ENCODE measurements at regions not wholly inside any gene's neighbourhood (a gene's known extent, or its start where the extent isn't known, plus 50 kb on each side); places are given as distances from the start of the nearest gene placed in this dataset.
A peak's percentile ranks its signal among the peaks of the same experiment; 100 is the strongest.
"Not testable (repeated sequence)": the region's sequence is repeated elsewhere in the genome, so short reads cannot be mapped to it uniquely, and the experiment has no call there.

GRCh38 chr10:65550761-65551160, 1375.1 kb upstream of the LRRTM3 start:
- DNase-seq: no peak

- DNase-seq: no peak
Observed at GRCh38 chr10:65555192-65555591, 1370.6 kb upstream of the LRRTM3 start.

- no peak for DNase-seq
Observed at GRCh38 chr10:65556006-65556405, 1369.8 kb upstream of the LRRTM3 start.

- no peak for DNase-seq
Observed at GRCh38 chr10:65559369-65559768, 1366.5 kb upstream of the LRRTM3 start.

- no peak for DNase-seq
Observed at GRCh38 chr10:65565246-65565645, 1360.6 kb upstream of the LRRTM3 start.

GRCh38 chr10:65566906-65567305, 1358.9 kb upstream of the LRRTM3 start:
- no peak for DNase-seq

GRCh38 chr10:65570143-65571010, 1355.5 kb upstream of the LRRTM3 start:
- DNase-seq: peak; percentile 78

- DNase-seq: no peak
Observed at GRCh38 chr10:65571011-65571570, 1354.7 kb upstream of the LRRTM3 start.

- no peak for DNase-seq
Observed at GRCh38 chr10:65581426-65582026, 1344.3 kb upstream of the LRRTM3 start.

- DNase-seq: no peak
Observed at GRCh38 chr10:65602182-65602865, 1323.5 kb upstream of the LRRTM3 start.

GRCh38 chr10:65611592-65611991, 1314.2 kb upstream of the LRRTM3 start:
- DNase-seq: no peak

- DNase-seq: no peak
Observed at GRCh38 chr10:65614956-65615565, 1310.8 kb upstream of the LRRTM3 start.

GRCh38 chr10:65618126-65618525, 1307.7 kb upstream of the LRRTM3 start:
- no peak for DNase-seq

- no peak for DNase-seq
Observed at GRCh38 chr10:65620404-65621048, 1305.3 kb upstream of the LRRTM3 start.

- DNase-seq: no peak
Observed at GRCh38 chr10:65622608-65623007, 1303.2 kb upstream of the LRRTM3 start.

GRCh38 chr10:65628493-65629139, 1297.2 kb upstream of the LRRTM3 start:
- no peak for DNase-seq

GRCh38 chr10:65660006-65660405, 1265.8 kb upstream of the LRRTM3 start:
- DNase-seq: no peak

- DNase-seq: no peak
Observed at GRCh38 chr10:65670087-65670486, 1255.7 kb upstream of the LRRTM3 start.

- DNase-seq: not testable (repeated sequence)
Observed at GRCh38 chr10:65670596-65670995, 1255.2 kb upstream of the LRRTM3 start.

GRCh38 chr10:65675236-65675635, 1250.6 kb upstream of the LRRTM3 start:
- DNase-seq: no peak

- DNase-seq: no peak
Observed at GRCh38 chr10:65684896-65685295, 1240.9 kb upstream of the LRRTM3 start.

Data from right kidney (tissue), 1 donor.